HCT116 (cell line): ENCODE measurements at regions not wholly inside any gene's neighbourhood (a gene's known extent, or its start where the extent isn't known, plus 50 kb on each side); places are given as distances from the start of the nearest gene placed in this dataset.

Source experiments
- ATAC-seq: fragments of 200-7000 bp; cut with Tn5 transposase; 2 replicates; pipeline ENCODE4 v1.9.1; 2020; ENCODE audit warnings: mild to moderate bottlenecking, moderate library complexity
- BruUV-seq: library from RNA; stranded (reverse); fragments of 400-500 nt; replicated peaks from 2 replicates; lab custom pipeline; 2021; lab: Mats Ljungman, UMichigan
- CTCF ChIA-PET: fragments of 300-600 bp; sonication (Branson Sonifier 250); formaldehyde crosslinking; loops from one replicate; lab custom pipeline; 2021; ENCODE audit warnings: antibody characterized with exemption; lab: Charles Lee
- POLR2A ChIA-PET: fragments of 300-600, 350-600 bp; sonication (Branson Sonifier 250); formaldehyde crosslinking; loops from one replicate; lab custom pipeline; 2021; ENCODE audit warnings: antibody characterized with exemption; lab: Charles Lee
- RAD21 ChIA-PET, 2 experiments: fragments of 300-600 bp; sonication (Branson Sonifier 250); formaldehyde crosslinking; loops; one replicate each; lab custom pipeline; 2023; ENCODE audit warnings: low total read pairs in 2 of 2; ENCODE audit not compliant: uncharacterized antibody in 2 of 2, unreplicated experiment in 2 of 2, low non-redundant PET in 1 of 2; lab: Charles Lee
- DNase-seq: peaks from one replicate; pipeline ENCODE4 v3.0.0-alpha.2; 2010; ENCODE audit warnings: low read depth, low spot score
- H2AFZ ChIP-seq: fragments of 200-600 bp; shearing (Covaris generic), sonication (generic); 2 replicates; pipeline ENCODE4 v1.6.1; 2017; ENCODE audit warnings: low read depth, mixed run types, mixed read lengths, antibody characterized with exemption, low read length; ENCODE audit not compliant: poor library complexity, severe bottlenecking
- H3K27ac ChIP-seq: 2 replicates; pipeline ENCODE4 v1.5.1; 2012; ENCODE audit warnings: low read depth, low read length
- H3K27me3 ChIP-seq: fragments of 200-600 bp; sonication (generic); 2 replicates; pipeline ENCODE4 v1.6.1; 2016; ENCODE audit warnings: mixed run types, low read length, mixed read lengths; ENCODE audit not compliant: insufficient read depth
- H3K36me3 ChIP-seq, 2 experiments: fragments of 200-500 bp in 1 of 2; fragments of 200-600 bp in 1 of 2; sonication (Bioruptor generic) in 1 of 2; sonication (generic) in 1 of 2; 2 replicates each; pipeline versions ENCODE4 v1.5.1 to v1.6.1; 2014 to 2016; ENCODE audit warnings: low read length in 2 of 2, inconsistent platforms in 1 of 2, mixed read lengths in 1 of 2, mixed run types in 1 of 2; ENCODE audit not compliant: insufficient read depth in 2 of 2, control insufficient read depth in 1 of 2
- H3K4me1 ChIP-seq, 2 experiments: fragments of 200-600 bp in 1 of 2; sonication (generic) in 1 of 2; 2 replicates each; pipeline versions ENCODE4 v1.5.1 to v1.6.1; 2012 to 2017; ENCODE audit warnings: low read length in 2 of 2, inconsistent platforms in 1 of 2, mild to moderate bottlenecking in 1 of 2, mixed read lengths in 1 of 2, mixed run types in 1 of 2, moderate library complexity in 1 of 2; ENCODE audit not compliant: insufficient read depth in 2 of 2, control insufficient read depth in 1 of 2
- H3K4me2 ChIP-seq: fragments of 200-600 bp; sonication (generic); 2 replicates; pipeline ENCODE4 v1.6.1; 2017; ENCODE audit warnings: mixed run types, low read length, mixed read lengths
- H3K4me3 ChIP-seq, 2 experiments: fragments of 200-600 bp in 1 of 2; sonication (generic) in 1 of 2; replicated peaks in 1 of 2; 2 replicates each; pipeline ENCODE4 v1.5.1; 2011 to 2016; ENCODE audit warnings: low read length in 2 of 2, control low read depth in 1 of 2, low read depth in 1 of 2, mild to moderate bottlenecking in 1 of 2, mixed read lengths in 1 of 2, mixed run types in 1 of 2
- H3K79me2 ChIP-seq: fragments of 200-600 bp; sonication (generic); 2 replicates; pipeline ENCODE4 v1.6.1; 2017; ENCODE audit warnings: mild to moderate bottlenecking, mixed run types, low read length, moderate library complexity, mixed read lengths; ENCODE audit not compliant: insufficient read depth
- H3K9ac ChIP-seq: fragments of 200-600 bp; sonication (generic); 2 replicates; pipeline ENCODE4 v1.6.1; 2016; ENCODE audit warnings: low read length, mixed read lengths
- H3K9me2 ChIP-seq: fragments of 200-600 bp; sonication (generic), shearing (Covaris generic); 2 replicates; pipeline ENCODE4 v1.6.1; 2017; ENCODE audit warnings: mixed run types, mild to moderate bottlenecking, moderate library complexity; ENCODE audit not compliant: insufficient read depth
- H3K9me3 ChIP-seq, 2 experiments: fragments of 200-500 bp in 1 of 2; fragments of 200-600 bp in 1 of 2; sonication (Bioruptor generic) in 1 of 2; sonication (generic) in 1 of 2; 2 replicates each; pipeline ENCODE4 v1.6.1; 2014 to 2017; ENCODE audit warnings: low read length in 2 of 2, mixed read lengths in 2 of 2, inconsistent platforms in 1 of 2, low read depth in 1 of 2, mild to moderate bottlenecking in 1 of 2, mixed run types in 1 of 2, moderate library complexity in 1 of 2; ENCODE audit not compliant: control insufficient read depth in 1 of 2, insufficient read depth in 1 of 2
- H4K20me1 ChIP-seq: fragments of 200-600 bp; sonication (generic), shearing (Covaris generic); 2 replicates; pipeline ENCODE4 v1.6.1; 2017; ENCODE audit warnings: mixed run types, mild to moderate bottlenecking, moderate library complexity; ENCODE audit not compliant: insufficient read depth
- ATF3 ChIP-seq: IDR thresholded peaks from 2 replicates; pipeline ENCODE4 v1.6.1; 2012
- CEBPB ChIP-seq: IDR thresholded peaks from 2 replicates; pipeline ENCODE4 v1.6.1; 2012; ENCODE audit warnings: low read depth
- CTCF ChIP-seq, 3 experiments: fragments of 200-600 bp in 1 of 3; sonication (generic) in 1 of 3; IDR thresholded peaks in 2 of 3; conservative IDR thresholded peaks in 1 of 3; 2 replicates each; pipeline ENCODE4 v1.5.1; 2012 to 2017; ENCODE audit warnings: low read depth in 2 of 3, low read length in 2 of 3, antibody characterized with exemption in 1 of 3, borderline replicate concordance in 1 of 3, control low read depth in 1 of 3, mild to moderate bottlenecking in 1 of 3, mixed read lengths in 1 of 3, mixed run types in 1 of 3, moderate library complexity in 1 of 3; ENCODE audit not compliant: insufficient read depth in 1 of 3
- EGR1 ChIP-seq: IDR thresholded peaks from 2 replicates; pipeline ENCODE4 v1.6.1; 2012; ENCODE audit warnings: low read depth
- EZH2 ChIP-seq: fragments of 200-600 bp; sonication (generic); IDR thresholded peaks from 2 replicates; pipeline ENCODE4 v1.6.1; 2017; ENCODE audit warnings: antibody characterized with exemption, mixed run types
- POLR2A ChIP-seq: IDR thresholded peaks from 2 replicates; pipeline ENCODE4 v1.7.0; 2011; ENCODE audit warnings: borderline replicate concordance; ENCODE audit not compliant: insufficient read depth, insufficient read length; ENCODE audit errors: extremely low read depth
- RAD21 ChIP-seq: IDR thresholded peaks from 2 replicates; pipeline ENCODE4 v1.6.1; 2012; ENCODE audit warnings: low read depth, mild to moderate bottlenecking
- REST ChIP-seq: IDR thresholded peaks from 2 replicates; pipeline ENCODE4 v1.6.1; 2012; ENCODE audit warnings: low read depth
- SP1 ChIP-seq: IDR thresholded peaks from 2 replicates; pipeline ENCODE4 v1.6.1; 2012; ENCODE audit warnings: low read depth
- SRF ChIP-seq: IDR thresholded peaks from 2 replicates; pipeline ENCODE4 v1.6.1; 2012; ENCODE audit warnings: low read depth
- ZBTB33 ChIP-seq: IDR thresholded peaks from 2 replicates; pipeline ENCODE4 v1.6.1; 2011; ENCODE audit warnings: mild to moderate bottlenecking, low read length, moderate library complexity; ENCODE audit not compliant: insufficient replicate concordance; ENCODE audit errors: extremely low read depth
- ZNF274 ChIP-seq: fragments of 200-500 bp; sonication (Bioruptor generic); IDR thresholded peaks from 2 replicates; pipeline ENCODE4 v1.6.1; 2014; ENCODE audit warnings: mild to moderate bottlenecking, low read depth, low read length, inconsistent platforms
- intact Hi-C: fragments of 100-400 bp; cut with micrococcal nuclease; formaldehyde crosslinking; loops from 2 replicates; pipeline ENCODE4 v1.10.0; 2022

- CTCF ChIA-PET, result no interaction called here
- no peak overlapping the region for H3K9ac ChIP-seq
Measured at GRCh38 chr12:19064713-19065112, 64.8 kb upstream of the PLEKHA5 start.

More at GRCh38 chr12:19064713-19065112, 64.8 kb upstream of the PLEKHA5 start:
- H3K4me2 ChIP-seq, result no peak overlapping the region
- no peaks in the 10 kb centered on the region for H3K36me3 ChIP-seq
- RAD21 ChIA-PET, result no interaction called here
- no peaks in the 10 kb centered on the region for H3K79me2 ChIP-seq
- no peak for ATAC-seq
- DNase-seq, result no peak
- no peaks in the 10 kb centered on the region for H3K4me1 ChIP-seq
- no peak overlapping the region for H3K4me3 ChIP-seq
- H3K9me3 ChIP-seq, result no peaks in the 10 kb centered on the region
- H3K27me3 ChIP-seq, result no peaks in the 10 kb centered on the region
- H4K20me1 ChIP-seq, result no peaks in the 10 kb centered on the region
- H3K27ac ChIP-seq, result no peak overlapping the region
- no peak overlapping the region for H2AFZ ChIP-seq
- POLR2A ChIA-PET, result no interaction called here
- intact Hi-C loops, result no loop called here
- no peaks in the 10 kb centered on the region for H3K9me2 ChIP-seq
- TF ChIP-seq RAD21 (no peak), REST (no peak), SRF (no peak), EZH2 (no peak), CTCF (IDR thresholded peaks at IDR 0.05 in 2 of 3, conservative IDR thresholded peaks at IDR 0.05 in 1 of 3; ENCODE audit: borderline replicate concordance in 1 of 3, insufficient read depth in 1 of 3, low read depth in 2 of 3, low read length in 2 of 3) (no peak), EGR1 (no peak), ATF3 (no peak), POLR2A (no peak), SP1 (no peak), CEBPB (no peak), ZBTB33 (no peak), ZNF274 (no peak)
- BruUV-seq, result no TSS peak
